Caki2 (cell line): ENCODE measurements at regions not wholly inside any gene's neighbourhood (a gene's known extent, or its start where the extent isn't known, plus 50 kb on each side); places are given as distances from the start of the nearest gene placed in this dataset.

Experiments used
- DNase-seq: peaks from one replicate; pipeline ENCODE4 v3.0.0-alpha.2; 2015; ENCODE audit warnings: low read depth
- in situ Hi-C: cut with HindIII; loops from 2 replicates; pipeline ENCODE4 v1.10.0; 2016; ENCODE audit warnings: low sequenced_read_pairs, low pct_unique_long_range_greater_than_20kb, mixed read lengths

DNA sequence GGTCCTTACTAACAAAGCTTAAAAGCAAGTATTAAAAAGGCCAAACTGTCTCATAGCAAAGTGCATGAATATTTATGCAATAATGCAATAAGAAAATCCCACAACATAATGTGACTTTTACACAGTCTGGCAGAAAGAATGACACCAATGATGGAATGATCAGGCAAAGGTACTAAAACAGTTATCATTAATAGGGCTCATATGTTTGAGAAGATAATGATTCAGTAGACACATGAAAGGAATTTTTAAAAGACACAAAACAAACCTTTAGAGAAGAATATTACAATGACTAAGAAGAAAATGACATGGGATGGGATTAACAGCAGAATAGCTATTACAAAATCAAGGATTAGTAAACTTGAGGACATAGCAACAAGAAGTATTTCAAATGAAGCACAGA lies 1411.2 kb upstream of the TMEM132C start:
- in situ Hi-C loops = no loop called here
- no peak for DNase-seq

DNA sequence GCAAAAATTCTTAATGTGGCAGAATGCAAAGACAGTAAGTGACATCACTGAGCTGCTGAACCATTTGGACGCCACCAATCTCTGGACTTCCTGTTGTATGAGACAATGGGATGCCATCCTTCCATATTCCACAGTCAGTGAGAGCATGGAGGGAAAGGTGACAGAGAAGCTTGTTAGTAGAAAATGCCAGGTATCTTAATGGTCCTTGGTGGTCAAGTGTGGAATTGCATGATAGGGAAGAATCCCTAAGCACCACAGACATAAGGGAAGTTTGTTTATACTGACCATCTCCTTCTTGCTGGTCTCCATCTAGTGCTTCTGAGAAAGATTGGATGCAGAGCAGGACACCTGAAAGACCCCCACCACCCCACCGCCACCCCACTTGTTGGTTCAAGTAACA lies 1410.0 kb upstream of the TMEM132C start:
- in situ Hi-C loops = no loop called here
- no peak for DNase-seq

DNA sequence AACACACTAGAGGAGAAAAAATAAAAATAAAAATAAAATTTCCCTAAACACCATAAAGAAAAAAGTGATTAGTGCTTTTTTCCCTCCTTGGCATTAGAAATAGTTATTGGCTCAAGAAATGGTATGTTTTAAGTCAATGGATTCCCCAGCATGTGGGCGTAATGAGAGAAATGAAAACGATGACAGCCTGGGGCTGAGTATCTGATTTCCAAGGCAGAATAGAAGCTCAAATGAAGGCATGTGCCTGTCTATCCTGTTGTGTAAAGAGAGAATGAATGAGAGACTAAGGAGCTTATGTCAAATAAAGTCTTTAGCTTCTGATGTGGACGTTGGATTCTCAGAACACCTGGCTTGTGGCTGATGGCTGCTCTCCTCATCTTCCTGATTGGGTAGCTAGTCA lies 1408.4 kb upstream of the TMEM132C start:
- in situ Hi-C loops = no loop called here
- no peak for DNase-seq

DNA sequence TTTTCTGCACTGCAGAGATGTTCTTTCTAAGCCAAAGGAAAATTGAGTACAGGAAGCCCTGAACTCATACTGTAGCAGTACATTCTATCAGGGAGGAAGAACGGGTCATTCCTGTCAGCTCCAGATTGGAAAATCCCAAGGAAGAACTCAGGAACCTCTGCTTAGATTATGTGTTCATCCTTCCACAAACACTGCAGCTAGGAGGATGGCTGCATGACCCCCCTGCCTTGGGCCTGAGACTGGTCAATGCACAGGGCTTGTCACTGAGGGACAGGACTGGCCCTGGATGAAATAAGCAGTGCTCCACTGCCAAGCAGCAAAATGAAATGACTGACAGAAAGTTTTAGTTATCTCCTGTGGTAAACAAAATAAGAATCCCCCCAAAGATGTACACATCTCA lies 1406.8 kb upstream of the TMEM132C start:
- in situ Hi-C loops = no loop called here
- no peak for DNase-seq

DNA sequence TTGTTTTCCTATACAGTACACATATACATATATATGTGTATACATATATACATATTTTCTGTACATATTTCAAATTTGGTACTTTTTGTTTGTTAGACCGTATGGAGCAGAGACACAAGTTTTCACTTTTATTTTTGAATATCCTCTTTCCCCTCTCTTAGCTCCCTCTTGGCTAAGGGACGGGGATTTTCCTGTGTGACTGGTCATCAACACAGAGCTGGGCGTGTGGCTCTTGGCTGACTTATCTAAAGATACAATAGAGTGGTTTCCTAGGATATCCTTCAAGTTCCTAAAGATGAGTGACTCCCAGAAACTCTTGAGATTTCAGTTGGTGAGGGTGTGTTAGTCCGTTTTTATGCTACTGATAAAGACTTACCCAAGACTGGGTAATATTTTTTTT lies 1404.5 kb upstream of the TMEM132C start:
- in situ Hi-C loops = no loop called here
- no peak for DNase-seq

DNA sequence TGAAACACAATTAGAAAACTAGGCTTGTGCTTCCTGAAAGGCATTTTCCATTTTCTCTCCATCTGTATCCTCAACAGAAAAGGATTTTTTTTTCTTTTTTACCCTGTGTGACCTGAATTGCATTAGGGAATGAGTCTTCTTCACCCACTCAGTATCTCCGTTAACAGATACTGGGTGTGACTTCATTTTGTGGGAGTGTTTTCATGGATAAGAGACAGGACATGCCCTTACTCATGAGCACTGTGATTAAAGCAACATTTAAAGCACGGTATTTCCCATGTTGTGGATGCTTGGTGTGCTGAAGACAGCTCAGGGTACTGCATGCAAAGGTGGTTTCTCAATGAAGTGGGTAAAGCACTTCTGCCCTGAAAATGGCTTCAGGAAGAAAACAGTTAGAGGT lies 1397.3 kb upstream of the TMEM132C start:
- no peak for DNase-seq
- in situ Hi-C loops = no loop called here

DNA sequence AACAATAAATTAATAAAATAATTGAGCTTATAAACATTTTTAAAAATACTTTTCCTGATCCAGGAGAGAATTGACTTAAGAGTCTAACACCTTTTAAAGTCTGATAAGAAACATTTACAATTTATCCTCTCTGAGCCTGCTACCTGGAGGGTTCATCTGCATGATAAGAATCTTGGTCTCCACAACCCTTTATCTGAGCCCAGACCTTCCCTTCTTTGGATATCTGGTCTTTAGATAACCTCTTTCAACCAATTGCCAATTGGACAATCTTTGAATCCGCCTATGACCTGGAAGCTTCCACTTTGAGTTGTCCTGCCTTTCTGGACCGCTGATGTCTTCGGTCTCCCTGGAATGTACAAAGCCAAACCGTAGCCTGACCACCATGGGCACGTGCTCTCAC lies 1393.3 kb upstream of the TMEM132C start:
- no peak for DNase-seq
- in situ Hi-C loops = no loop called here

DNA sequence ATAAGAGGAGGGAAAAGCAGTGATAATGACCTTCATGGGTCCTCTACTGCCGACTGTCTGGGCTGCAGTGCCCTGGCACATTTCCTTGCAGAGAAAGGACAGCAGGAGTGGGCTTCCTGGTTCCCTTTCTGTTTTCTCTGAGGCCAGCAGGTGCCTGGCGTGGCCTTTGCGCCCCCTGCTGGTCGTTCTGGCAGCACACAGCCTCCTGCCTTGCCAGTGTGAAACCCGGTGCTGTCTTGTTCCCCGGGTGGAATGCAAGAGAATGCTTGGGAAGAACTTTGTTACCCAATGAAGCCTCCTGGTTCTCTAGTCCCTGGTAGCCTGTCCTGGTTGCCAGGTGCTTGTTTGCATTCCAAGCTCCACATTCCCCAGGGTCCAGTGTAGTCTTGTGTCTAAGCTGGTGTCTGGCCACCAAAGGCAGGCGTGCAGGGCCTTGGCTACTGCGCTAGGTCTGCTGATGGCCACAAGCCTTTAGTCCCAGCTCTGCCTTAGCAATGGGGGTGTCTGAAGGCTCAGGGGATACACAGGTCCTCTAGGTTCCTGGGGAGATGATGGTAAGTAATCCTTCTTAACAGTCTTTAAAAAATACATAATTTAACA lies 1392.4 kb upstream of the TMEM132C start:
- peak; percentile 47 for DNase-seq
- in situ Hi-C loops = no loop called here

DNA sequence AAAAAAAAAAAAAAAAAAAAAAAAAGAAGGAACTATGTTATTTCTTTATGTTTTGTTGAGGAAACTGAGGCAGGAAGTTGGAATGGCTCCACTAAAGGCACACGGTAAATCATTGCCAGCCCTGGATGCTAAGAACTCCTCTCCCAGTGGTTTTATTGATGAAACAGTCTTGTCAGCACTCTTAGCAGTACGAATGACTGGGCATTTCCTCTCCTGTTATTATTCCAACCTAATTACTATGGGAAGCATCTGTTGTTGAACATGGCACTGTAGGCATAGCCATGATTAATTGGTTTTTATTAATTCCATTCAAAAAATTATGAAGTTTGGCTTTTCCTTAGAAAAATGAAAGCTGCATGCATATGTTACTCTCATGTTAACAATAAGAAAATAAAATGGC lies 1387.1 kb upstream of the TMEM132C start:
- DNase-seq = no peak
- in situ Hi-C loops = no loop called here

DNA sequence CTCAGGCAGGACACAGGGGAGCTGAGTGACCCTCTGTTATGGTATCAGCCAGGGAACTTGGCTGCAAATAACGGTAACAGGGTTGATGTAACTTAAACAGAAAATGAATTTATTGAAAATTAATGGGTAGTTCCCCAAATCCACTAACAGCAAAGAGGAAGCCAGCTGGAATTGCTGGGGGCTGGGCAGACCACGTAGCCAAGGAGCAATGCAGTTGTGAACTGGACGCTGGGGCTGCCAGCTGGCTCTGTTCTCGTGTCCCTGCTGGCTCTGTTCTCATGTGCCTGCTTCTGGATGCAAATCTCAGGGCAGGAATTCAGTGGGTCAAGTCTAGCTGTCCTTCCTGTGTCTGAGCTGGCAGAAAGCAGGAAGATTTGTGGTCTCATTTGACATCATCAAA lies 1383.3 kb upstream of the TMEM132C start:
- in situ Hi-C loops = no loop called here
- DNase-seq = no peak

DNA sequence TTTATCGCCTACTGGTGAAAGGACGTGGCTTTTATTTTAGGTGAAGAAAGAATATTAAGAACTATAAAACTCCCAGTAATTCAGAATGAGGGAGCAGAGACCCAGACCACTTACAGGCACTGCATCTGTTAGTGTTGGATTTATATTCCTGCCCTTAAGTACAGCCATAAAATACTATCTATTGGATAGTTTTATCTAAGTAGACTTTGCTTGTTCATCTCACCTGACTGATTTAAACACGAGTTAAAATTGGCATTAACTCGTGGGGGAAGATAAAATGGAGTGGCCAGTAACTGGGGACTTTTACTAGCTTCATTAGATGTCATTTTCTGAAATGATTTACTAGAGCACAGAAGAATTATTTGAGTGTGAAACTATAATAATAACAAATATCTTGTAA lies 1377.5 kb upstream of the TMEM132C start:
- no peak for DNase-seq
- in situ Hi-C loops = no loop called here

DNA sequence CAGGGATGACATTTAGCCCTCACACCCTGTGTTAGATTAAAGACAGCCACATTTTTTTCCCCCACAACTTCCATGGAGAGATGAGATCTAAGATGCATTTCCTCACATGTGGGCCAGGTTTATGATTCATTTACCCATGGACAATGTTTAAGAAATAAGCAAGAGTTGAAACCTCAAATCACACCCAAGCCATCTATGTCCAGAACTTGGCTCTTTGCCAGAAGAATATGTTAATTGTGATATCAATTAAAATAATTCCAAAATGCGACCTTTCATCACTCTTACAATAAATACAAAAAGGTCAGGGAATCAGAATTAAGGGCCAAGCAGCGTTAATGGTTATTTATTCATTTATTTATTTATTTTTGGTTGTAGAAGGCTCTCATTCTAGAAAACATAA lies 1376.9 kb upstream of the TMEM132C start:
- in situ Hi-C loops = no loop called here
- DNase-seq = no peak

DNA sequence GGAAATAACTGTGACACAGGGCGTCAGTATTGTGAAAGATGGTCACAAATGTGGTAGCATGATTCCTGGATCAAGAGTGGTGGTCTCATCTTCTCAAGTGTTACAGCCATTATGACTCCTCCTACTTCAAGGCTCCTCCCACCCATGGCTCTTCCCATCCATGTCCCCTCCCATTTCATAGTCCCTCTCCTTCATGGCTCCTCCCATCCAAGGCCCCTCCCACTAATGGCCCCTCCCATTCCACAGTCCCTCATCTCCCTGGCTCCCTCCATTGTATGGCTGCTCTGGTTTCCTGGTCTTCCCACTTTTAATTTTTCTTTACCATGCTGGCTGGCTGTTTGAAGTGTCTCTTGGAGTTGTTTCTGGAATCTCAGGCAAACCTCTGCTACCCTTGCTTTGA lies 1375.2 kb upstream of the TMEM132C start:
- in situ Hi-C loops = no loop called here
- peak; percentile 12 for DNase-seq

DNA sequence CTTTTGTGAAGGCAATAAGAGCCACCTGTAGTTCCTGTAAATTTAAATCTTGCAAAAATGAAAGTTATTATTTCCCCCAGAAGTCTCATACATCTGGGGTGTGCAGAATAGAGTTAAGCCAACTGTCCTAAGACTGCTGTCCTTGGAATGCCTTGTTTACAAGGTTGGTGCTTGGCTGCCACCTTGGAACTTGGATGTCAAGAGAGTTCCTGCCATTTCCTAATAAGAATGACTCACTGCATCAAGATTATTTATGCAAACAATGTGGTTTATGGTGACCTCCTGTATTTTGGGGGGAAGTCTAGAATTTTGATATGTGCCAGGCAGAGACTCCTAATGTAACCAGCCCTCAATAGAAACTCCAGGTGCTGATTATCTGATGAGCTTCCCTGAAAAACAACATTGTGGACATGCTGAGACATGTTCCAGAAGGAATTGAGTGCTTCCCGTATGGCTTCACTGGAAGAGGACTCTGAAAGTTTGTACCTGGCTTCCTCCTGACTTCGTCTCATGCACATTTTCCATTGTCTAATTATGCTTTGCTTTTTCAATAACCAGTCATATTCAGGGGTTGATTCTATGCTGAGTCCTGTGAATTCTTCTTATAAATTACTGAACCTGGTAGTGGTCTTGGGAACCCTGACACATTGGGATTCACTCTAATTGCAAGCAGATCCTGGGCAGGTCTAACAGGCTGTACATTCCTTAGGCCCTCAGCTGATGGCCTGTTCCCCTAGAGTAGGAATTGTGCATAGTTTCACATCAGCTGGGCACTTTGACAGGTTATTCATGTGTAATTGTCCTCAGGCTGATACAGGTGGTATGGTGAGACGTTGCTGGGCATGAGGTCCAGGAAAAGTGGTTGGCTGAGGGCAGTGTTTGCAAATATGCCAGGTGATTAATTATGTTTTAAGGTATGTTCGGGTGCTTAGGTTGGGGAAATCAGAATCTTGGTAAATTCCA lies 1370.7 kb upstream of the TMEM132C start:
- DNase-seq = no peak
- in situ Hi-C loops = no loop called here

DNA sequence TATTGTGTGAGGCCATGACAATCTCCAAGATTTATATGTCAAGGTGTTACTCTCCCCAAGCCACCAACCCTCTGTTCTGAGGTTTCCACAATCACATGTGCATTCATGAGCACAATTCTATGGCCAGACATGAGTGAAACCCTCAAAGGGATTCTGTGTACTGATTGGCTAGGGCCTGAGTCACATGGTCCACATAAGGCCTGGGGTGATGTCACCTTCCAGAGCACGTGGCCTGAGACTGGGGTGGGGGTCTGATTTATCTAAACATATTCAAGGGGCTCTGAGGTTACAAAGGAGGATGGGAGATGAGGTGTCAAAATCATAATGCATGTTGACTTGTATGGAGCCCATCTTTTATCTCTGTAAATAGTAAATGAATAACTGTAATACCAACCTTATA lies 1369.9 kb upstream of the TMEM132C start:
- DNase-seq = no peak
- in situ Hi-C loops = no loop called here

DNA sequence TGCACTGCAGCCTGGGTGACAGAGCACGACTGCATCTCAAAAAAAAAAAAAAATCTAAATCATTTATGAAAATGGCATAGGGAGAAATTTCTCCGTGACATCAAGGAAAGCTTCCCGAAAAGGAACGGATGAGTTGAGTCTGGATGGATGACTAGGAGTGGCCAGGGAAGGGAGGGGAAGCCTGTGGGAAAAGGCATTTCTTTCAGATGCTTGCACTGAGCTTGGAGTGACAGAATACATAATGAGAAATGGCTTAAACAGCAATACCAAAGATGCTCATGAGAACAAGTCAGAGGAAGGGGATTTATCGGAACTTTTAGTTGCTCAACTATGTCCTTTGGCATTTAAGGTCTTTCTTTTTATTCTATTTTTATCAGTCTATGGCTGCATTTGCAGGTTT lies 1369.2 kb upstream of the TMEM132C start:
- in situ Hi-C loops = no loop called here

DNA sequence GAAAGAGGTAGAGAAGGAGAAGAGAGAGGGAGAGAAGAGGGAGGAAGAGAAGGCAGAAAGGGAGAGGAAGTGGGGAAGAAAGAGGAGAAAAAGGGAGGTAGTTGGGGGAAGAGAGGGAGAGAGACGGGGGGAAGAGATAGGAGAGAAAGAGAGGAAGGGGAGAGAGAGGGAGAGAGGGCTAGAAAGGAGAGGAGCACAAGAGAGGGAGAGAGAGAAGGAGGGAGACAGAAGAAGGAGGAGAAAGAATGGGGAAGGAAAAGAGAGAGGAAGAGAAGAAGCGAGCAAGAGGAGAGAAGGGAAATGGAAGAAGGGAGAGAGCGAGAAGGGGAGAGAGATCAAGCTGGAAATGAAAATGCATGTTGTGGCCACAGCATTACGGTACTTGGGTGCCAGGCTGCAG lies 1368.4 kb upstream of the TMEM132C start:
- DNase-seq = no peak
- in situ Hi-C loops = no loop called here

More for the DNA sequence above, 1369.2 kb upstream of the TMEM132C start:
- no peak for DNase-seq

DNA sequence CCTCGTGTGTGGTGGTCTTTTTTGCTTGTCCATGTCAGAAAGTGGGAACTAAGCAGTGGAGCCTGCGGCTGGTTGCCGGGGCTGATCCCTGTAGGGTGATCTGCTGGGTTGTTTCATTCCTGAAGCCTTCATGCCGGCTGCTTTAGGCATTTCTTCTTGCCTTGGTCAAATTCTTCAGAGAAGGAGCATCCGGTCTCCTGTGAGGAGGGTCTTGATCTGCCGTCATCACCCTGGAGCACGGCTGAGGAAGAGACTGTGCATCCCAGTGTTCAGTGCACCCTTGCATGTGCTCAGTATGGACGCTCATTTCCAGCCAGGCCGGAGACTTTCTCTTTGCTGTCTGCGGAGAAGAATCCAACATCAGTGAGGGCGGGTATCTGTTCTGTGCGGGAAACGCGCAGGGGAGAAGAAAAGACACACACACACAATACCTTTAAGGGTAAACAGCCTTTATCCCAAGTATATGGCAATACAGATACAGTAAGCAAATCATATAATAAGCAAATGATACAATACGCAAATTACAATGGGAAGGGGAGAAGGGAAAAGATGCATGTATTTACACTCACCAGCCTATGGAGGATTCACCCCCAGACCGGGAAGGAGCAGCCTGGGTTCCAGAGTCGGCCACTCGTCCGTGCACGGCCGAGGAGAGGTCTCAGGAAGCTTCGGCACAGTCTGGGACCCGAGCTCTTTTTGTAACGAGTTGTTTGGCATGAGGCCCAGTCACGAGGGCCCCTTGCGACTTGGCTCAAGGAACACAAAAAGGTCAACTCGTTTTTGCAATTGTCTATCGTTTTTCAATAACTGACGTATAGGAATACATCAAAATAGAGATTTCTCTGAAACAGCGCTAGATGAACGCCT lies 1366.8 kb upstream of the TMEM132C start:
- in situ Hi-C loops = no loop called here
- no peak for DNase-seq
